NCI-H2196 (cell line): ENCODE measurements at regions not wholly inside any gene's neighbourhood (a gene's known extent, or its start where the extent isn't known, plus 50 kb on each side); places are given as distances from the start of the nearest gene placed in this dataset.

ENCODE experiments used
- DNase-seq: peaks from one replicate; lab custom pipeline; 2025; ENCODE audit not compliant: unreplicated experiment; lab: John Stamatoyannopoulos, UW

GRCh38 chr6:147855803-147856482 lies 347.5 kb downstream of the SAMD5 start:
- no peak for DNase-seq

- no peak for DNase-seq
Observed at GRCh38 chr6:147856687-147857086, 348.2 kb downstream of the SAMD5 start.

- DNase-seq = no peak
Observed at GRCh38 chr6:147858421-147858820, 349.9 kb downstream of the SAMD5 start.

GRCh38 chr6:147859071-147859470 lies 350.6 kb downstream of the SAMD5 start:
- no peak for DNase-seq

- no peak for DNase-seq
Observed at GRCh38 chr6:147861696-147862095, 353.2 kb downstream of the SAMD5 start.

- DNase-seq = no peak
Observed at GRCh38 chr6:147867433-147868226, 359.1 kb downstream of the SAMD5 start.

- no peak for DNase-seq
Observed at GRCh38 chr6:147868427-147869190, 360.1 kb downstream of the SAMD5 start.

GRCh38 chr6:147869201-147869600 lies 360.7 kb downstream of the SAMD5 start:
- DNase-seq = no peak

- DNase-seq = no peak
Observed at GRCh38 chr6:147869869-147870268, 361.4 kb downstream of the SAMD5 start.

GRCh38 chr6:147870506-147871110 lies 362.1 kb downstream of the SAMD5 start:
- DNase-seq = no peak

- DNase-seq = no peak
Observed at GRCh38 chr6:147872002-147872401, 363.5 kb downstream of the SAMD5 start.

GRCh38 chr6:147873816-147874215 lies 365.3 kb downstream of the SAMD5 start:
- DNase-seq = no peak

GRCh38 chr6:147874322-147874721 lies 365.8 kb downstream of the SAMD5 start:
- no peak for DNase-seq

- DNase-seq = no peak
Observed at GRCh38 chr6:147879031-147879580, 370.6 kb downstream of the SAMD5 start.

GRCh38 chr6:147881432-147881831 lies 372.9 kb downstream of the SAMD5 start:
- no peak for DNase-seq

- no peak for DNase-seq
Observed at GRCh38 chr6:147888374-147888773, 379.9 kb downstream of the SAMD5 start.

- no peak for DNase-seq
Observed at GRCh38 chr6:147891671-147892070, 383.2 kb downstream of the SAMD5 start.

GRCh38 chr6:147892476-147892875 lies 384.0 kb downstream of the SAMD5 start:
- no peak for DNase-seq

- no peak for DNase-seq
Observed at GRCh38 chr6:147895272-147895671, 386.8 kb downstream of the SAMD5 start.

GRCh38 chr6:147900247-147900830 lies 391.8 kb downstream of the SAMD5 start:
- DNase-seq = no peak

- DNase-seq = no peak
Observed at GRCh38 chr6:147903321-147903720, 394.8 kb downstream of the SAMD5 start.
